GM10266 (cell line): ENCODE measurements at regions not wholly inside any gene's neighbourhood (a gene's known extent, or its start where the extent isn't known, plus 50 kb on each side); places are given as distances from the start of the nearest gene placed in this dataset.

Experiments used
- DNase-seq: peaks from one replicate; pipeline ENCODE4 v3.0.0; 2012; ENCODE audit errors: extremely low spot score
- CTCF ChIP-seq: IDR thresholded peaks from 2 replicates; pipeline ENCODE4 v1.5.1; 2012; ENCODE audit warnings: mild to moderate bottlenecking, low read depth; ENCODE audit not compliant: control insufficient read depth, insufficient read depth; ENCODE audit errors: missing control alignments

GRCh38 chr18:8507361-8507760 lies 101.9 kb upstream of the RAB12 start:
- no peak for DNase-seq
- peak; percentile 11 for TF ChIP-seq CTCF

- no peak for TF ChIP-seq CTCF
- DNase-seq: no peak
Observed at GRCh38 chr18:8507915-8508705, 101.1 kb upstream of the RAB12 start.

GRCh38 chr18:8513249-8513648 lies 96.0 kb upstream of the RAB12 start:
- DNase-seq: no peak
- TF ChIP-seq CTCF: no peak

GRCh38 chr18:8514409-8514808 lies 94.8 kb upstream of the RAB12 start:
- no peak for DNase-seq
- no peak for TF ChIP-seq CTCF

GRCh38 chr18:8515142-8515865 lies 93.9 kb upstream of the RAB12 start:
- DNase-seq: no peak
- no peak for TF ChIP-seq CTCF

- no peak for DNase-seq
- TF ChIP-seq CTCF: no peak
Observed at GRCh38 chr18:8516371-8517250, 92.6 kb upstream of the RAB12 start.
